RWPE2 (cell line): ENCODE measurements at regions not wholly inside any gene's neighbourhood (a gene's known extent, or its start where the extent isn't known, plus 50 kb on each side); places are given as distances from the start of the nearest gene placed in this dataset.

Source experiments
- ATAC-seq: fragments of 200-7000 bp; cut with Tn5 transposase; 3 replicates; pipeline ENCODE4 v1.9.1; 2021; ENCODE audit warnings: low read depth
- DNase-seq: peaks from one replicate; pipeline ENCODE4 v3.0.0-alpha.2; 2020; ENCODE audit warnings: low spot score
- H3K27ac ChIP-seq: fragments of 450-650 bp; 2 replicates; pipeline ENCODE4 v1.5.1; 2017; ENCODE audit warnings: mild to moderate bottlenecking; ENCODE audit not compliant: poor library complexity, severe bottlenecking
- H3K27me3 ChIP-seq: fragments of 250-450 bp; sonication (Bioruptor Pico); 2 replicates; pipeline ENCODE4 v1.5.1; 2021; ENCODE audit warnings: mild to moderate bottlenecking, moderate library complexity; ENCODE audit not compliant: insufficient read depth, poor library complexity, severe bottlenecking
- H3K36me3 ChIP-seq: fragments of 250-450 bp; sonication (Bioruptor Pico); 2 replicates; pipeline ENCODE4 v1.5.1; 2020; ENCODE audit warnings: low read depth, mild to moderate bottlenecking, moderate library complexity
- H3K4me1 ChIP-seq: fragments of 250-450 bp; sonication (Bioruptor Pico); 2 replicates; pipeline ENCODE4 v1.5.1; 2021; ENCODE audit warnings: mild to moderate bottlenecking, moderate library complexity; ENCODE audit not compliant: insufficient read depth, poor library complexity, severe bottlenecking
- H3K4me3 ChIP-seq: fragments of 250-450 bp; sonication (Bioruptor Pico); 2 replicates; pipeline ENCODE4 v1.5.1; 2021; ENCODE audit warnings: mild to moderate bottlenecking, moderate library complexity; ENCODE audit not compliant: severe bottlenecking
- H3K9me3 ChIP-seq: fragments of 250-450 bp; sonication (Bioruptor Pico); 2 replicates; pipeline ENCODE4 v1.5.1; 2021; ENCODE audit warnings: mild to moderate bottlenecking, moderate library complexity; ENCODE audit not compliant: severe bottlenecking
- TF ChIP-seq, protein P1 (sequence below): fragments of 450-650 bp; IDR thresholded peaks from one replicate; pipeline ENCODE4 v1.5.1; 2017; ENCODE audit warnings: mild to moderate bottlenecking, moderate library complexity; ENCODE audit not compliant: poor library complexity, severe bottlenecking

DNA sequence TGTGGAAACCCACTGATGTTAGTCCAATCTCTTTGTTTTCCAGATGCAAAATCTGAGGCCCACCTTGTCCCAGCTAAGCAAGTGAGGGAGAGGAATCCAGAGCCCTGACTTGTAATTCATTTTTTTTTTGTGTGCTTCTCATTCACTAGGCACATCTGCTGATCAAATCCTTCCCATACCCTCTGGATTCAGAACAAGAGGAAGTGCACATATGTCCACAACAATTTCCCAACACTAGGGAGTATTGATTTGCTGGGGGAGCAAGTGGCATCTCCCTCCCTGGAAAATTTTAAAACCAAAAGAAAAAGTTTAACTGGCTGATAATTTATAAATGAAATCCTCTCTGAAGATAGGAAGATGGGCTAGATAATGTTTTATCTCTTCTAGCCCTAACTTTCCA is 94.6 kb upstream of the RFC3 start:
- Histone ChIP-seq H3K4me1 (peaks cover 28% of the 10 kb centered on the region), H3K4me3 (no peak overlapping the region), H3K36me3 (no peaks in the 10 kb centered on the region), H3K27ac (peak overlapping the region; percentile 41), H3K9me3 (no peaks in the 10 kb centered on the region), H3K27me3 (no peaks in the 10 kb centered on the region)
- TF ChIP-seq, protein P1, sequence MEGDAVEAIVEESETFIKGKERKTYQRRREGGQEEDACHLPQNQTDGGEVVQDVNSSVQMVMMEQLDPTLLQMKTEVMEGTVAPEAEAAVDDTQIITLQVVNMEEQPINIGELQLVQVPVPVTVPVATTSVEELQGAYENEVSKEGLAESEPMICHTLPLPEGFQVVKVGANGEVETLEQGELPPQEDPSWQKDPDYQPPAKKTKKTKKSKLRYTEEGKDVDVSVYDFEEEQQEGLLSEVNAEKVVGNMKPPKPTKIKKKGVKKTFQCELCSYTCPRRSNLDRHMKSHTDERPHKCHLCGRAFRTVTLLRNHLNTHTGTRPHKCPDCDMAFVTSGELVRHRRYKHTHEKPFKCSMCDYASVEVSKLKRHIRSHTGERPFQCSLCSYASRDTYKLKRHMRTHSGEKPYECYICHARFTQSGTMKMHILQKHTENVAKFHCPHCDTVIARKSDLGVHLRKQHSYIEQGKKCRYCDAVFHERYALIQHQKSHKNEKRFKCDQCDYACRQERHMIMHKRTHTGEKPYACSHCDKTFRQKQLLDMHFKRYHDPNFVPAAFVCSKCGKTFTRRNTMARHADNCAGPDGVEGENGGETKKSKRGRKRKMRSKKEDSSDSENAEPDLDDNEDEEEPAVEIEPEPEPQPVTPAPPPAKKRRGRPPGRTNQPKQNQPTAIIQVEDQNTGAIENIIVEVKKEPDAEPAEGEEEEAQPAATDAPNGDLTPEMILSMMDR: no peak
- DNase-seq (no peak), ATAC-seq (0 out of 3 replicates have a peak, but pooled peaks have one; percentile 10)

DNA sequence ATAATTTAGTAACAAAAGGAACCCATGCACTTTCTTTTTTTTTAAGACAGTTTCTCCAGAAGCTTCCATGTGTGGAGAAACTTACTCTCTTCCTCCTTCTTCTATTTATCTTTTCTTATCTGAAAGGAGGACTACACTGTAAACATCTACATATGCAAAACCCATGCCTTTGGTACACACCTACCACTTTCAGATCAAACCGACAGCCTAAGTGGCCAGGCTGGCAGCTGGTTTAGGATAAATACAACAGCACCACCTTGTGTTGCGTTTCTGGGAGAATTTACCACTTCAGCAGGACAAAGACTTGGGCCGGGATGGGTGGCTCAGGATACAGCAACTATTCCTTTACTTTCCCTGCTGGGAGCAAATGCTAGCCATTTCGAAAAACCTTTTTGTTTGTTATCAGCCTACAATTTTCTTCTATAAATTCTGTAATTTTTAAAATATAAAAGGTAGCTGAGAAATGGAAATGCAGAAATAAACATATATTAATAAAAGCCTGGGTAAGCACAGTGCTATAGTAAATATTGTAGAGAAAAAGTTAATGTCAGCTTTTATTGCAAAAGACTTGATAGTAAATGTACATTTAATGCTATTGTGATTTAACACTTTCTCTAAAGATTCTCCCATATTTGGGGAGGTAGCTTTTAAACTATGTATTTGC is 94.0 kb upstream of the RFC3 start:
- DNase-seq: no peak
- peak overlapping the region; percentile 41 for H3K27ac ChIP-seq

DNA sequence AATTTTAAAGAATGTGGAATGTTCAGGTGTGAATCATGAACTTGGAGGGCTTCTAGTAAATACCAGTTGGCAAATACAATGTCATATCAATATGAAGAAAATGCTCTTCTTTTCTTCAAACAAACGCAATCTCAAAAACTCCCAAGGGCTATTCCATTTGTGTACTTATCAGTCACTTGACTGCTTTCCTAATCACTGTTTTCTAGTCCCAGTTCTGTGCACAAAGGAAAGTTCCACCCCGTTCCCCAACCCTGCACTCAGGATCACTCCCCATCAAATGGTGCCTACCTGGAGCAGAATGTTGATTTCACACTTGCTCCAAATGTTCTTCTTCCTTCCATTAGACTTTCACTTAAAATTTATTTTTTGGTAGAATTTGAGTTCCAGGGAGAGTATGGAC is 92.6 kb upstream of the RFC3 start:
- no peaks in the 10 kb centered on the region for H3K36me3 ChIP-seq
- no peaks in the 10 kb centered on the region for H3K9me3 ChIP-seq
- DNase-seq: no peak
- H3K4me1 ChIP-seq: peaks cover 33% of the 10 kb centered on the region
- H3K27me3 ChIP-seq: no peaks in the 10 kb centered on the region
- H3K4me3 ChIP-seq: no peak overlapping the region
- TF ChIP-seq, protein P1: no peak
- no peak overlapping the region for H3K27ac ChIP-seq
- no peak for ATAC-seq

More for the DNA sequence above, 94.0 kb upstream of the RFC3 start:
- Histone ChIP-seq H3K4me1 (peaks cover 33% of the 10 kb centered on the region), H3K27me3 (no peaks in the 10 kb centered on the region), H3K9me3 (no peaks in the 10 kb centered on the region), H3K36me3 (no peaks in the 10 kb centered on the region), H3K4me3 (no peak overlapping the region)
- TF ChIP-seq, protein P1: peak; percentile 87
- ATAC-seq: peak; percentile 95

DNA sequence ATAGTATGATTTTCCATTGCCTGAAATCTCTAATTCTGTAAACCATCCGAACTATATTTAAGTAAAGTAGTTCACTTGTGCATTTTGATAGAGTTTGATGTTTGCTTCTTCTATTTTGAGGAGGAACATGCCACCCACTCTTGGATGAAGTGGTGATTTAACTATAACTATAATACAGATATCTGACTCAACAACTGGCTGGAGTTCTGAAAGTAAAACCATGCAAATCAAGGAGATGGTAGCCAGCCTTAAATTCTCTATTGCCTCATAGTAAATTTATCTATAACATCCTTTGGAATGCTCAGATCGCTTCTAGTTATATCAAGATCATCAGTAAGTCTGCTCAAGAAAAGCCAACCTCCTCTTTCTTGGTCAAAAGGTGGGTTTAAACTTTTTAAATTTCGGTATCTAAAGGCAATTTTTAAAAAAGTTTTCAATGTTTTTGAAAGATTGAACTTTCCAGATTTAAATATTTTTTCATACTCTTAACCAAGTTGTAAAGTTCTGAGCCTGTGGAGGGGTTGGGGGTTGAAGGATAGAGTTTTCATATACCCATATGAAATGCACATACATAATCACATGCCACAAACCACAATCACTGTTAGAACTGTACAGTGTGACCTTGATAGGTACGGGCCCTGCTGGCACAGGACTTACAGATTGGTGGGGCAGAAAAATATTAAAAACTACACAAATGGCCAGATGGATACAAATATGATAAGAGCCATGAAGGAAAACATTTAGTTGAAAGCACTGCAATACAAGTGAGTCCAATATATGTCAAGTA is 90.5 kb upstream of the RFC3 start:
- H3K27me3 ChIP-seq: no peaks in the 10 kb centered on the region
- H3K4me3 ChIP-seq: no peak overlapping the region
- H3K27ac ChIP-seq: no peak overlapping the region
- no peaks in the 10 kb centered on the region for H3K36me3 ChIP-seq
- no peaks in the 10 kb centered on the region for H3K9me3 ChIP-seq
- ATAC-seq (no peak), DNase-seq (no peak)
- TF ChIP-seq, protein P1: no peak
- peaks cover 23% of the 10 kb centered on the region for H3K4me1 ChIP-seq
